ENCODE measurements at regions not wholly inside any gene's neighbourhood (a gene's known extent, or its start where the extent isn't known, plus 50 kb on each side); places are given as distances from the start of the nearest gene placed in this dataset.

- TF ChIP-seq, protein P1, sequence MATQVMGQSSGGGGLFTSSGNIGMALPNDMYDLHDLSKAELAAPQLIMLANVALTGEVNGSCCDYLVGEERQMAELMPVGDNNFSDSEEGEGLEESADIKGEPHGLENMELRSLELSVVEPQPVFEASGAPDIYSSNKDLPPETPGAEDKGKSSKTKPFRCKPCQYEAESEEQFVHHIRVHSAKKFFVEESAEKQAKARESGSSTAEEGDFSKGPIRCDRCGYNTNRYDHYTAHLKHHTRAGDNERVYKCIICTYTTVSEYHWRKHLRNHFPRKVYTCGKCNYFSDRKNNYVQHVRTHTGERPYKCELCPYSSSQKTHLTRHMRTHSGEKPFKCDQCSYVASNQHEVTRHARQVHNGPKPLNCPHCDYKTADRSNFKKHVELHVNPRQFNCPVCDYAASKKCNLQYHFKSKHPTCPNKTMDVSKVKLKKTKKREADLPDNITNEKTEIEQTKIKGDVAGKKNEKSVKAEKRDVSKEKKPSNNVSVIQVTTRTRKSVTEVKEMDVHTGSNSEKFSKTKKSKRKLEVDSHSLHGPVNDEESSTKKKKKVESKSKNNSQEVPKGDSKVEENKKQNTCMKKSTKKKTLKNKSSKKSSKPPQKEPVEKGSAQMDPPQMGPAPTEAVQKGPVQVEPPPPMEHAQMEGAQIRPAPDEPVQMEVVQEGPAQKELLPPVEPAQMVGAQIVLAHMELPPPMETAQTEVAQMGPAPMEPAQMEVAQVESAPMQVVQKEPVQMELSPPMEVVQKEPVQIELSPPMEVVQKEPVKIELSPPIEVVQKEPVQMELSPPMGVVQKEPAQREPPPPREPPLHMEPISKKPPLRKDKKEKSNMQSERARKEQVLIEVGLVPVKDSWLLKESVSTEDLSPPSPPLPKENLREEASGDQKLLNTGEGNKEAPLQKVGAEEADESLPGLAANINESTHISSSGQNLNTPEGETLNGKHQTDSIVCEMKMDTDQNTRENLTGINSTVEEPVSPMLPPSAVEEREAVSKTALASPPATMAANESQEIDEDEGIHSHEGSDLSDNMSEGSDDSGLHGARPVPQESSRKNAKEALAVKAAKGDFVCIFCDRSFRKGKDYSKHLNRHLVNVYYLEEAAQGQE (IDR thresholded peaks at IDR 0.05; ENCODE audit: low read depth, low read length), result no peak
- TF ChIP-seq EGR1 (IDR thresholded peaks at IDR 0.05; ENCODE audit: borderline replicate concordance in 1 of 2, low read depth in 2 of 2, low read length in 2 of 2), result no peak
- TF ChIP-seq NKRF (conservative IDR thresholded peaks at IDR 0.05), result no peak
- no peak for TF ChIP-seq SIX5 (IDR thresholded peaks at IDR 0.05; ENCODE audit: low read depth, low read length, severe bottlenecking)
- no peak for TF ChIP-seq MTA2 (IDR thresholded peaks at IDR 0.05; ENCODE audit: low read depth)
- TF ChIP-seq ZBED1 (IDR thresholded peaks at IDR 0.05; ENCODE audit: borderline replicate concordance), result no peak
Observed at GRCh38 chr6:43966853-43967718, 160.2 kb downstream of the MRPL14 start (continued).

GRCh38 chr6:43966374-43966658 lies 160.9 kb downstream of the MRPL14 start:
- no peak overlapping the region for H2AFZ ChIP-seq (ENCODE audit: control insufficient read depth, low read depth, low read length)
- in situ Hi-C loops (cut with MboI) (no loop called here), intact Hi-C loops (cut with micrococcal nuclease; ENCODE audit: unreplicated experiment) (no loop called here)
- no peaks in the 10 kb centered on the region for H3K36me3 ChIP-seq (ENCODE audit: control insufficient read depth in 2 of 2, insufficient read depth in 2 of 2, low read length in 1 of 2)
- no peaks in the 10 kb centered on the region; a peak in 1 of 4 replicates for H3K27me3 ChIP-seq (replicated peaks in 1 of 2; ENCODE audit: control insufficient read depth in 2 of 2, insufficient read depth in 2 of 2, low read length in 1 of 2)
- BruUV-seq (replicated peaks), result no TSS peak
- no peak overlapping the region for H3K27ac ChIP-seq (ENCODE audit: control insufficient read depth, insufficient read depth)
- ATAC-seq, result no peak; the same call in 2 of the 3 replicates
- CTCF ChIA-PET, result no interaction called here
- RAD21 ChIA-PET (ENCODE audit: unreplicated experiment), result no interaction called here
- no peak overlapping the region for H3K4me2 ChIP-seq (ENCODE audit: control insufficient read depth, insufficient read depth)
- H4K20me1 ChIP-seq (ENCODE audit: control insufficient read depth, insufficient read depth), result no peaks in the 10 kb centered on the region
- SMC1A ChIA-PET (ENCODE audit: uncharacterized antibody, unreplicated experiment), result interaction anchor here (0.9 to 2.1 kb wide), 3 partner anchors 10 to 105 kb away, joined by 3 to 5 read pairs (median 3); no protein-coding TSS in a partner anchor
- no peak for FAIRE-seq
- no peaks in the 10 kb centered on the region for H3K9me3 ChIP-seq (replicated peaks; ENCODE audit: control insufficient read depth, insufficient read depth, low read length)
- H3K4me3 ChIP-seq, result no peak overlapping the region
- POLR2A ChIA-PET, result interaction anchor here (1.1 to 2.0 kb wide), 2 partner anchors 11 to 24 kb away, joined by 4 to 7 read pairs; no protein-coding TSS in a partner anchor
- DNase-seq (ENCODE audit: low read depth, low spot score), result no peak
- H3K9ac ChIP-seq (ENCODE audit: control insufficient read depth, insufficient read depth, low read length), result no peak overlapping the region
- H3K79me2 ChIP-seq (ENCODE audit: control insufficient read depth, insufficient read depth, low read length), result no peaks in the 10 kb centered on the region
- no peaks in the 10 kb centered on the region for H3K4me1 ChIP-seq (ENCODE audit: control insufficient read depth, insufficient read depth, low read length)
- TF ChIP-seq HDAC6 (IDR thresholded peaks at IDR 0.05; ENCODE audit: unreplicated experiment) (no peak), DPF2 (IDR thresholded peaks at IDR 0.05) (no peak), MXI1 (IDR thresholded peaks at IDR 0.05; ENCODE audit: low read depth, low read length) (no peak), FOXK2 (IDR thresholded peaks at IDR 0.05) (no peak), KAT2A (conservative IDR thresholded peaks at IDR 0.05; ENCODE audit: control insufficient read depth, low read depth, low read length) (no peak), BMI1 (IDR thresholded peaks at IDR 0.05; ENCODE audit: borderline replicate concordance) (no peak), SREBF1 (IDR thresholded peaks at IDR 0.05; ENCODE audit: low read length) (no peak), BCL11A (IDR thresholded peaks at IDR 0.05; ENCODE audit: low read depth, low read length) (no peak), ATF7 (IDR thresholded peaks at IDR 0.05; ENCODE audit: low read depth) (no peak), ATF2 (IDR thresholded peaks at IDR 0.05; ENCODE audit: low read length) (no peak)
